Testis (tissue), 2 donors: ENCODE measurements at regions not wholly inside any gene's neighbourhood (a gene's known extent, or its start where the extent isn't known, plus 50 kb on each side); places are given as distances from the start of the nearest gene placed in this dataset.

Experiments
- POLR2A ChIP-seq: fragments of 450-650 bp; IDR thresholded peaks from one replicate; pipeline ENCODE4 v1.6.1; 2017; ENCODE audit warnings: antibody characterized with exemption, mild to moderate bottlenecking, moderate library complexity
- TF ChIP-seq, protein P1 (sequence below), 3 experiments: fragments of 450-650 bp in 2 of 3; fragments of 200-600 bp in 1 of 3; sonication (generic) in 1 of 3; IDR thresholded peaks; one replicate each; pipeline ENCODE4 v1.5.1; 2016 to 2019; ENCODE audit warnings: antibody characterized with exemption in 3 of 3, mild to moderate bottlenecking in 2 of 3, moderate library complexity in 1 of 3

DNA sequence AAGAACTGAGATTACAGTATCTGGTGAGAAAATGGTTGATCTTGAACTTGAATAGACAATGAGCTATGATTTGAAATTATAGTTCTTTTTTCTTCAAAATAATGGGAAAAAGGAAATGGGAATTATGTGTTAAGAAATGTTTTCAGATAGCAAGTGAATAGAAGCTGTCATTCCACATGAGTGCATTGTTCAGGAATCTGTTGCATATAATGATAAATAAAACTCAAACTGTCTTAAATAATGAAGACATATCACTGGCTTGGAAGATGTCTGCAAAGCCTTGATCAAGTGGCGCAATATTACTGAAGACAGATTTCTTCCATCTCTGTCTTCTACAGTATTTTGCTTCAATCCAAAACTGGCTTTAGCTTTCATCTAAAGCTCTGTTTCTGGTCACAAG, 479.3 kb upstream of the ZFP42 start:
- TF ChIP-seq, protein P1, sequence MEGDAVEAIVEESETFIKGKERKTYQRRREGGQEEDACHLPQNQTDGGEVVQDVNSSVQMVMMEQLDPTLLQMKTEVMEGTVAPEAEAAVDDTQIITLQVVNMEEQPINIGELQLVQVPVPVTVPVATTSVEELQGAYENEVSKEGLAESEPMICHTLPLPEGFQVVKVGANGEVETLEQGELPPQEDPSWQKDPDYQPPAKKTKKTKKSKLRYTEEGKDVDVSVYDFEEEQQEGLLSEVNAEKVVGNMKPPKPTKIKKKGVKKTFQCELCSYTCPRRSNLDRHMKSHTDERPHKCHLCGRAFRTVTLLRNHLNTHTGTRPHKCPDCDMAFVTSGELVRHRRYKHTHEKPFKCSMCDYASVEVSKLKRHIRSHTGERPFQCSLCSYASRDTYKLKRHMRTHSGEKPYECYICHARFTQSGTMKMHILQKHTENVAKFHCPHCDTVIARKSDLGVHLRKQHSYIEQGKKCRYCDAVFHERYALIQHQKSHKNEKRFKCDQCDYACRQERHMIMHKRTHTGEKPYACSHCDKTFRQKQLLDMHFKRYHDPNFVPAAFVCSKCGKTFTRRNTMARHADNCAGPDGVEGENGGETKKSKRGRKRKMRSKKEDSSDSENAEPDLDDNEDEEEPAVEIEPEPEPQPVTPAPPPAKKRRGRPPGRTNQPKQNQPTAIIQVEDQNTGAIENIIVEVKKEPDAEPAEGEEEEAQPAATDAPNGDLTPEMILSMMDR (IDR thresholded peaks at IDR 0.05): no peak
- no peak for TF ChIP-seq POLR2A
